Upper lobe of left lung (tissue), 6 donors: ENCODE measurements at regions not wholly inside any gene's neighbourhood (a gene's known extent, or its start where the extent isn't known, plus 50 kb on each side); places are given as distances from the start of the nearest gene placed in this dataset.
"Not testable (repeated sequence)": the region's sequence is repeated elsewhere in the genome, so short reads cannot be mapped to it uniquely, and the experiment has no call there.

Experiments
- ATAC-seq, 2 donors: fragments of 200-7000 bp; cut with Tn5 transposase; one replicate each; pipeline ENCODE4 v1.9.1; 2022; ENCODE audit warnings: mild to moderate bottlenecking in 2 of 2, moderate library complexity in 2 of 2; ENCODE audit not compliant: low FRiP score in 2 of 2
- DNase-seq, 2 donors: peaks; one replicate each; pipeline ENCODE4 v3.0.0-alpha.2; 2019 to 2020
- H3K27ac ChIP-seq, 4 donors: fragments of 200-600 bp; sonication (generic); one replicate each; pipeline ENCODE4 v1.5.1; 2016 to 2019
- H3K27me3 ChIP-seq, 4 donors: fragments of 200-600 bp; sonication (generic); one replicate each; pipeline ENCODE4 v1.5.1; 2017 to 2019
- H3K36me3 ChIP-seq, 4 donors: fragments of 200-600 bp; sonication (generic); one replicate each; pipeline ENCODE4 v1.5.1; 2016 to 2019
- H3K4me1 ChIP-seq, 4 donors: fragments of 200-600 bp; sonication (generic); one replicate each; pipeline ENCODE4 v1.5.1; 2018 to 2019
- H3K4me3 ChIP-seq, 4 donors: fragments of 200-600 bp; sonication (generic); one replicate each; pipeline ENCODE4 v1.5.1; 2017 to 2019; ENCODE audit warnings: mild to moderate bottlenecking in 2 of 4, moderate library complexity in 1 of 4
- H3K9me3 ChIP-seq, 4 donors: fragments of 200-600 bp; sonication (generic); one replicate each; pipeline ENCODE4 v1.5.1; 2018 to 2019
- CTCF ChIP-seq, 6 experiments: fragments of 450-650 bp in 4 of 6; fragments of 200-600 bp in 2 of 6; sonication (generic) in 2 of 6; IDR thresholded peaks; one replicate each; pipeline ENCODE4 v1.5.1; 2016 to 2019; ENCODE audit warnings: antibody characterized with exemption in 6 of 6
- EP300 ChIP-seq, 4 donors: sonication (generic); formaldehyde crosslinking; IDR thresholded peaks; one replicate each; pipeline ENCODE4 v1.5.1; 2017; ENCODE audit warnings: antibody characterized with exemption in 4 of 4, control low read depth in 2 of 4
- POLR2A ChIP-seq, 4 donors: fragments of 450-650 bp; IDR thresholded peaks; one replicate each; pipeline ENCODE4 v1.5.1; 2016 to 2017; ENCODE audit warnings: antibody characterized with exemption in 4 of 4, mild to moderate bottlenecking in 2 of 4
- POLR2AphosphoS5 ChIP-seq, 2 donors: sonication (generic); formaldehyde crosslinking; IDR thresholded peaks; one replicate each; pipeline ENCODE4 v1.5.1; 2017; ENCODE audit warnings: antibody characterized with exemption in 2 of 2
- WGBS, 2 donors: methylation state at CpG; one replicate each; pipeline ENCODE4 v1.1.5; 2017 to 2018; 5-methylcytosine and 5-hydroxymethylcytosine counted together
- donor health status: DM: no; HTN: no; CAD: no; lungs with moderate emphysema.
- donor health status: DM: no; HTN: yes; CAD: no; lungs with severe emphysema.

GRCh38 chrX:112941209-112941837, 100.7 kb upstream of the AMOT start:
- DNase-seq (no peak), ATAC-seq (no peak)
- peak in 1 of 6 experiments; percentile 10 for TF ChIP-seq CTCF (IDR thresholded peaks at IDR 0.05)
- TF ChIP-seq POLR2AphosphoS5 (IDR thresholded peaks at IDR 0.05): no peak
- H3K9me3 ChIP-seq: no peaks in the 10 kb centered on the region
- H3K36me3 ChIP-seq: no peaks in the 10 kb centered on the region
- WGBS, 2 donors: 45 to 47% methylated on average over 6 of the region's 6 CpGs
- H3K27me3 ChIP-seq: no peaks in the 10 kb centered on the region
- H3K4me3 ChIP-seq: no peak overlapping the region
- H3K4me1 ChIP-seq: no peaks in the 10 kb centered on the region
- H3K27ac ChIP-seq: no peak overlapping the region

- H3K4me3 ChIP-seq: no peak overlapping the region
- no peaks in the 10 kb centered on the region for H3K9me3 ChIP-seq
- DNase-seq (no peak), ATAC-seq (no peak)
- H3K36me3 ChIP-seq: no peaks in the 10 kb centered on the region
- H3K4me1 ChIP-seq: no peaks in the 10 kb centered on the region
- TF ChIP-seq EP300 (IDR thresholded peaks at IDR 0.05) (no peak), CTCF (IDR thresholded peaks at IDR 0.05) (no peak), POLR2AphosphoS5 (IDR thresholded peaks at IDR 0.05) (no peak), POLR2A (IDR thresholded peaks at IDR 0.05) (no peak)
- H3K27ac ChIP-seq: no peak overlapping the region
- 50 to 81% methylated on average over 1 of the region's 1 CpG for WGBS, 2 donors
- no peaks in the 10 kb centered on the region for H3K27me3 ChIP-seq
These were observed 94.4 kb upstream of the AMOT start for GRCh38 chrX:112935029-112935428.

- Histone ChIP-seq H3K4me3 (no peak overlapping the region), H3K36me3 (no peaks in the 10 kb centered on the region), H3K4me1 (no peaks in the 10 kb centered on the region), H3K27me3 (no peaks in the 10 kb centered on the region), H3K9me3 (no peaks in the 10 kb centered on the region), H3K27ac (no peak overlapping the region)
- ATAC-seq (no peak), DNase-seq (no peak)
- TF ChIP-seq EP300 (IDR thresholded peaks at IDR 0.05) (no peak), CTCF (IDR thresholded peaks at IDR 0.05) (no peak), POLR2A (IDR thresholded peaks at IDR 0.05) (no peak), POLR2AphosphoS5 (IDR thresholded peaks at IDR 0.05) (no peak)
- 74 to 81% methylated on average over 3 of the region's 3 CpGs for WGBS, 2 donors
These were observed 91.3 kb upstream of the AMOT start for GRCh38 chrX:112931900-112932299.

- no peak for TF ChIP-seq EP300 (IDR thresholded peaks at IDR 0.05)
- 56 to 74% methylated on average over 3 of the region's 3 CpGs for WGBS, 2 donors
These were observed 90.8 kb upstream of the AMOT start for GRCh38 chrX:112931478-112931877.

GRCh38 chrX:112923381-112923780, 82.8 kb upstream of the AMOT start:
- H3K36me3 ChIP-seq, H3K27ac ChIP-seq, H3K4me1 ChIP-seq, H3K9me3 ChIP-seq, H3K27me3 ChIP-seq, DNase-seq, H3K4me3 ChIP-seq, ATAC-seq: not testable (repeated sequence)
- 60% methylated on average over 1 of the region's 1 CpG; no CpG with 5 or more reads in 1 of the 2 donors for WGBS, 2 donors

More at GRCh38 chrX:112931478-112931877, 90.8 kb upstream of the AMOT start:
- no peaks in the 10 kb centered on the region for H3K36me3 ChIP-seq
- H3K27me3 ChIP-seq: no peaks in the 10 kb centered on the region
- DNase-seq (no peak), ATAC-seq (no peak)
- no peaks in the 10 kb centered on the region for H3K9me3 ChIP-seq
- no peaks in the 10 kb centered on the region for H3K4me1 ChIP-seq
- H3K4me3 ChIP-seq: no peak overlapping the region
- no peak overlapping the region for H3K27ac ChIP-seq

GRCh38 chrX:112913807-112914206, 73.2 kb upstream of the AMOT start:
- DNase-seq (no peak), ATAC-seq (no peak)
- Histone ChIP-seq H3K9me3 (no peaks in the 10 kb centered on the region), H3K4me3 (no peak overlapping the region), H3K27me3 (no peaks in the 10 kb centered on the region), H3K4me1 (no peaks in the 10 kb centered on the region), H3K27ac (no peak overlapping the region), H3K36me3 (no peaks in the 10 kb centered on the region)
- TF ChIP-seq POLR2AphosphoS5 (IDR thresholded peaks at IDR 0.05): no peak
- TF ChIP-seq EP300 (IDR thresholded peaks at IDR 0.05): no peak
- no peak for TF ChIP-seq POLR2A (IDR thresholded peaks at IDR 0.05)
- no peak for TF ChIP-seq CTCF (IDR thresholded peaks at IDR 0.05)
